Activated naive CD4-positive, alpha-beta T cell treated with anti-CD3 and anti-CD28 coated beads, Interleukin-2, amount 50 U/mL, for 72 hours (primary cell): ENCODE measurements at regions not wholly inside any gene's neighbourhood (a gene's known extent, or its start where the extent isn't known, plus 50 kb on each side); places are given as distances from the start of the nearest gene placed in this dataset.

ENCODE experiments used
- ATAC-seq, 2 donors: fragments of 150-1000 bp; cut with Tn5 transposase; 2 replicates each; pipeline ENCODE4 v1.10.0; 2021; ENCODE audit warnings: mild to moderate bottlenecking in 2 of 2, moderate library complexity in 2 of 2
- DNase-seq, 2 donors: peaks; one replicate each; pipeline ENCODE4 v3.0.0; 2021 to 2022; ENCODE audit warnings: low spot score in 2 of 2
- H3K27ac Mint-ChIP-seq, 2 donors: one replicate each; pipeline ENCODE4 v1.8.0; 2022; ENCODE audit warnings: mild to moderate bottlenecking in 2 of 2, mixed read lengths in 2 of 2
- H3K36me3 Mint-ChIP-seq, 2 donors: one replicate each; pipeline ENCODE4 v1.8.0; 2022; ENCODE audit warnings: mixed read lengths in 2 of 2
- H3K9me3 Mint-ChIP-seq, 2 donors: one replicate each; pipeline ENCODE4 v1.8.0; 2022; ENCODE audit warnings: mixed read lengths in 2 of 2

- H3K36me3 Mint-ChIP-seq = no peaks in the 10 kb centered on the region
- no peak for ATAC-seq
- no peaks in the 10 kb centered on the region for H3K9me3 Mint-ChIP-seq
- no peak for DNase-seq
- H3K27ac Mint-ChIP-seq = no peak overlapping the region
These were observed 120.9 kb upstream of the MTNR1B start for GRCh38 chr11:92848578-92848977.

GRCh38 chr11:92850296-92850826 is 119.1 kb upstream of the MTNR1B start:
- no peak overlapping the region for H3K27ac Mint-ChIP-seq
- no peak for ATAC-seq
- DNase-seq = no peak
- no peaks in the 10 kb centered on the region for H3K36me3 Mint-ChIP-seq
- no peaks in the 10 kb centered on the region for H3K9me3 Mint-ChIP-seq

- Mint-ChIP-seq H3K36me3 (no peaks in the 10 kb centered on the region), H3K27ac (no peak overlapping the region), H3K9me3 (no peaks in the 10 kb centered on the region)
- no peak for DNase-seq
- ATAC-seq = no peak
These were observed 117.2 kb upstream of the MTNR1B start for GRCh38 chr11:92852229-92852628.

- ATAC-seq (no peak), DNase-seq (no peak)
- Mint-ChIP-seq H3K27ac (no peak overlapping the region), H3K9me3 (no peaks in the 10 kb centered on the region), H3K36me3 (no peaks in the 10 kb centered on the region)
These were observed 116.5 kb upstream of the MTNR1B start for GRCh38 chr11:92852946-92853345.

GRCh38 chr11:92854162-92854561 is 115.3 kb upstream of the MTNR1B start:
- no peak for DNase-seq
- H3K36me3 Mint-ChIP-seq = no peaks in the 10 kb centered on the region
- no peak overlapping the region for H3K27ac Mint-ChIP-seq
- H3K9me3 Mint-ChIP-seq = no peaks in the 10 kb centered on the region
- ATAC-seq = no peak

- H3K9me3 Mint-ChIP-seq = no peaks in the 10 kb centered on the region
- no peak for DNase-seq
- no peak for ATAC-seq
- no peaks in the 10 kb centered on the region for H3K36me3 Mint-ChIP-seq
- H3K27ac Mint-ChIP-seq = no peak overlapping the region
These were observed 114.5 kb upstream of the MTNR1B start for GRCh38 chr11:92854952-92855351.

GRCh38 chr11:92855607-92856405 is 113.6 kb upstream of the MTNR1B start:
- DNase-seq = no peak
- no peak overlapping the region for H3K27ac Mint-ChIP-seq
- no peak for ATAC-seq
- no peaks in the 10 kb centered on the region for H3K9me3 Mint-ChIP-seq
- H3K36me3 Mint-ChIP-seq = no peaks in the 10 kb centered on the region

GRCh38 chr11:92857407-92857806 is 112.0 kb upstream of the MTNR1B start:
- DNase-seq = no peak
- ATAC-seq = no peak
- Mint-ChIP-seq H3K9me3 (no peaks in the 10 kb centered on the region), H3K27ac (no peak overlapping the region), H3K36me3 (no peaks in the 10 kb centered on the region)

- Mint-ChIP-seq H3K9me3 (no peaks in the 10 kb centered on the region), H3K36me3 (no peaks in the 10 kb centered on the region), H3K27ac (no peak overlapping the region)
- no peak for ATAC-seq
- no peak for DNase-seq
These were observed 110.2 kb upstream of the MTNR1B start for GRCh38 chr11:92859156-92859690.

- H3K36me3 Mint-ChIP-seq = no peaks in the 10 kb centered on the region
- DNase-seq (no peak), ATAC-seq (no peak)
- no peak overlapping the region for H3K27ac Mint-ChIP-seq
- no peaks in the 10 kb centered on the region for H3K9me3 Mint-ChIP-seq
These were observed 107.8 kb upstream of the MTNR1B start for GRCh38 chr11:92861634-92862033.

- Mint-ChIP-seq H3K36me3 (no peaks in the 10 kb centered on the region), H3K27ac (no peak overlapping the region), H3K9me3 (no peaks in the 10 kb centered on the region)
- ATAC-seq (no peak), DNase-seq (no peak)
These were observed 104.1 kb upstream of the MTNR1B start for GRCh38 chr11:92865352-92865751.

GRCh38 chr11:92866679-92867282 is 102.7 kb upstream of the MTNR1B start:
- ATAC-seq (no peak), DNase-seq (no peak)
- Mint-ChIP-seq H3K36me3 (no peaks in the 10 kb centered on the region), H3K9me3 (no peaks in the 10 kb centered on the region), H3K27ac (no peak overlapping the region)

GRCh38 chr11:92867913-92868619 is 101.4 kb upstream of the MTNR1B start:
- no peak overlapping the region for H3K27ac Mint-ChIP-seq
- H3K36me3 Mint-ChIP-seq = no peaks in the 10 kb centered on the region
- ATAC-seq = no peak
- H3K9me3 Mint-ChIP-seq = no peaks in the 10 kb centered on the region
- no peak for DNase-seq

- DNase-seq = no peak
- no peak for ATAC-seq
- H3K27ac Mint-ChIP-seq = no peak overlapping the region
- no peaks in the 10 kb centered on the region for H3K36me3 Mint-ChIP-seq
- no peaks in the 10 kb centered on the region for H3K9me3 Mint-ChIP-seq
These were observed 99.7 kb upstream of the MTNR1B start for GRCh38 chr11:92869716-92870115.

GRCh38 chr11:92870196-92870832 is 99.1 kb upstream of the MTNR1B start:
- Mint-ChIP-seq H3K9me3 (no peaks in the 10 kb centered on the region), H3K27ac (no peak overlapping the region), H3K36me3 (no peaks in the 10 kb centered on the region)
- ATAC-seq = no peak
- DNase-seq = no peak

- DNase-seq (no peak), ATAC-seq (no peak)
- Mint-ChIP-seq H3K9me3 (no peaks in the 10 kb centered on the region), H3K27ac (no peak overlapping the region), H3K36me3 (no peaks in the 10 kb centered on the region)
These were observed 95.9 kb upstream of the MTNR1B start for GRCh38 chr11:92873551-92873950.

- ATAC-seq (no peak), DNase-seq (no peak)
- no peak overlapping the region for H3K27ac Mint-ChIP-seq
- no peaks in the 10 kb centered on the region for H3K9me3 Mint-ChIP-seq
- H3K36me3 Mint-ChIP-seq = no peaks in the 10 kb centered on the region
These were observed 94.0 kb upstream of the MTNR1B start for GRCh38 chr11:92875473-92875872.
